ENCODE measurements at regions not wholly inside any gene's neighbourhood (a gene's known extent, or its start where the extent isn't known, plus 50 kb on each side); places are given as distances from the start of the nearest gene placed in this dataset.

DNA sequence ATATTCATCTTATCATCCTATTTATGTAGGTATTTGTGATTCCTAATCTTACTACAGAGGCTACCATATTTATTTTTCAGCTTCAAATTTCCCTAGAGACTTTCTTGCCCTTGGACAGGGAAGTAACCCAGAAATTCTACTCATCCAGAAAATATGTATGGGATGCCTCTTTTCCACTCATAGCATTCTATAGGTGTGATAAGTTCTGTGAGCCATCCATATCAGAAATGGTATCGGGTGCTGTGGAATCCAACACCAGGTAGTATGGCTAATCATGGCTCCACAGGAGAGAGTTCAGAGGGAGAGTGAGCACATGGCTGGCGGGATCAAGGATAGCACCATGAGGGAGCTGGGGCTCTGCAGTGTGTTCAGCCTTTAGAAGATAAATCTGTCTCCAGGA lies 349.3 kb upstream of the ACTBL2 start:
- Histone ChIP-seq H3K9me3 (ENCODE audit: control insufficient read depth, low read depth, low read length) (no peaks in the 10 kb centered on the region), H2AFZ (ENCODE audit: control insufficient read depth, low read length) (no peak overlapping the region), H3K9me1 (ENCODE audit: control insufficient read depth, extremely low read depth, insufficient read depth, low read length) (no peaks in the 10 kb centered on the region), H3K36me3 (ENCODE audit: control insufficient read depth in 2 of 2, extremely low read depth in 1 of 2, insufficient read depth in 2 of 2, low read length in 2 of 2) (no peaks in the 10 kb centered on the region), H3K4me3 (ENCODE audit: control insufficient read depth in 2 of 3, extremely low read depth in 1 of 3, insufficient read depth in 2 of 3, low read depth in 1 of 3, low read length in 3 of 3) (no peak overlapping the region), H3K4me2 (ENCODE audit: control insufficient read depth, extremely low read depth, insufficient read depth, low read depth, low read length) (no peak overlapping the region), H3K79me2 (ENCODE audit: control insufficient read depth, insufficient read depth, low read length) (no peaks in the 10 kb centered on the region), H4K20me1 (ENCODE audit: control insufficient read depth, extremely low read depth, insufficient read depth, low read length) (no peaks in the 10 kb centered on the region), H3K4me1 (ENCODE audit: control insufficient read depth, extremely low read depth, insufficient read depth, low read length) (peaks cover 49% of the 10 kb centered on the region), H3K9ac (ENCODE audit: control insufficient read depth, extremely low read depth, insufficient read depth, low read length) (no peak overlapping the region), H3K27me3 (ENCODE audit: control insufficient read depth, extremely low read depth, insufficient read depth, low read length) (no peaks in the 10 kb centered on the region), H3K27ac (ENCODE audit: control insufficient read depth, insufficient read depth, low read length) (peak overlapping the region; percentile 64)
- TF ChIP-seq EZH2 (IDR thresholded peaks at IDR 0.05; ENCODE audit: low read length): no peak
- TF ChIP-seq, protein P1, sequence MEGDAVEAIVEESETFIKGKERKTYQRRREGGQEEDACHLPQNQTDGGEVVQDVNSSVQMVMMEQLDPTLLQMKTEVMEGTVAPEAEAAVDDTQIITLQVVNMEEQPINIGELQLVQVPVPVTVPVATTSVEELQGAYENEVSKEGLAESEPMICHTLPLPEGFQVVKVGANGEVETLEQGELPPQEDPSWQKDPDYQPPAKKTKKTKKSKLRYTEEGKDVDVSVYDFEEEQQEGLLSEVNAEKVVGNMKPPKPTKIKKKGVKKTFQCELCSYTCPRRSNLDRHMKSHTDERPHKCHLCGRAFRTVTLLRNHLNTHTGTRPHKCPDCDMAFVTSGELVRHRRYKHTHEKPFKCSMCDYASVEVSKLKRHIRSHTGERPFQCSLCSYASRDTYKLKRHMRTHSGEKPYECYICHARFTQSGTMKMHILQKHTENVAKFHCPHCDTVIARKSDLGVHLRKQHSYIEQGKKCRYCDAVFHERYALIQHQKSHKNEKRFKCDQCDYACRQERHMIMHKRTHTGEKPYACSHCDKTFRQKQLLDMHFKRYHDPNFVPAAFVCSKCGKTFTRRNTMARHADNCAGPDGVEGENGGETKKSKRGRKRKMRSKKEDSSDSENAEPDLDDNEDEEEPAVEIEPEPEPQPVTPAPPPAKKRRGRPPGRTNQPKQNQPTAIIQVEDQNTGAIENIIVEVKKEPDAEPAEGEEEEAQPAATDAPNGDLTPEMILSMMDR (optimal IDR thresholded peaks at IDR 0.05 in 1 of 3, IDR thresholded peaks at IDR 0.05 in 1 of 3, conservative IDR thresholded peaks at IDR 0.05 in 1 of 3; ENCODE audit: extremely low read depth in 1 of 3, insufficient read depth in 2 of 3, low read length in 3 of 3): no peak
- DNase-seq (ENCODE audit: low read depth, low spot score): no peak
- dilution Hi-C loops (cut with MboI; ENCODE audit: extremely low pct_ligation_motif_present, low sequenced_read_pairs): no loop called here
- FAIRE-seq: peak; percentile 92

DNA sequence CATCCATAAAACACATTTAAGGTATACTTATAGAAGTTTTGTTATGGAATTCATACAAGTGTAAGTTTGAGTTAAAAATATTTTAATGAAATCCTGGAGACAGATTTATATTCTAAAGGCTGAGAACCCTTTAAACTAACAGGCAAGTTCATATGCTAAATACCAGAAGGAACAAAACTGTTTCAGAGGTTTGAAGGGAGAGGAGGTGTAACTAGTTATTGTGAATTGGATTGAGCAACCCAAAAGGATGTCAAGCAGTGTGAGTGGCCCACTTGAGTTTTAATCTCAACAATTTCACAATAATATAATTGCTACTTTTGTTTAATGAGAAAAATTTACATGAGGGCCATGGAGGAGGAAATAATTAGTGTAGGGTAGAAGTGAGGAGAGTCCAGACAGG lies 348.5 kb upstream of the ACTBL2 start:
- Histone ChIP-seq H4K20me1 (ENCODE audit: control insufficient read depth, extremely low read depth, insufficient read depth, low read length) (no peaks in the 10 kb centered on the region), H3K4me1 (ENCODE audit: control insufficient read depth, extremely low read depth, insufficient read depth, low read length) (peaks cover 43% of the 10 kb centered on the region), H3K9me3 (ENCODE audit: control insufficient read depth, low read depth, low read length) (no peaks in the 10 kb centered on the region), H2AFZ (ENCODE audit: control insufficient read depth, low read length) (no peak overlapping the region), H3K27me3 (ENCODE audit: control insufficient read depth, extremely low read depth, insufficient read depth, low read length) (no peaks in the 10 kb centered on the region), H3K4me3 (ENCODE audit: control insufficient read depth in 2 of 3, extremely low read depth in 1 of 3, insufficient read depth in 2 of 3, low read depth in 1 of 3, low read length in 3 of 3) (no peak overlapping the region), H3K79me2 (ENCODE audit: control insufficient read depth, insufficient read depth, low read length) (no peaks in the 10 kb centered on the region), H3K36me3 (ENCODE audit: control insufficient read depth in 2 of 2, extremely low read depth in 1 of 2, insufficient read depth in 2 of 2, low read length in 2 of 2) (no peaks in the 10 kb centered on the region), H3K9me1 (ENCODE audit: control insufficient read depth, extremely low read depth, insufficient read depth, low read length) (no peaks in the 10 kb centered on the region), H3K27ac (ENCODE audit: control insufficient read depth, insufficient read depth, low read length) (no peak overlapping the region), H3K9ac (ENCODE audit: control insufficient read depth, extremely low read depth, insufficient read depth, low read length) (no peak overlapping the region), H3K4me2 (ENCODE audit: control insufficient read depth, extremely low read depth, insufficient read depth, low read depth, low read length) (no peak overlapping the region)
- DNase-seq (ENCODE audit: low read depth, low spot score) (no peak), FAIRE-seq (peak; percentile 55)
- dilution Hi-C loops (cut with MboI; ENCODE audit: extremely low pct_ligation_motif_present, low sequenced_read_pairs): no loop called here
- TF ChIP-seq EZH2 (IDR thresholded peaks at IDR 0.05; ENCODE audit: low read length): no peak
- TF ChIP-seq, protein P1 (optimal IDR thresholded peaks at IDR 0.05 in 1 of 3, IDR thresholded peaks at IDR 0.05 in 1 of 3, conservative IDR thresholded peaks at IDR 0.05 in 1 of 3; ENCODE audit: extremely low read depth in 1 of 3, insufficient read depth in 2 of 3, low read length in 3 of 3): no peak
